ENCODE measurements at regions not wholly inside any gene's neighbourhood (a gene's known extent, or its start where the extent isn't known, plus 50 kb on each side); places are given as distances from the start of the nearest gene placed in this dataset.

- DNase-seq, result no peak
Observed at GRCh38 chr1:34671887-34672286, 83.0 kb upstream of the GJB5 start.

- peak in 1 of 2 experiments; percentile 54 for DNase-seq
Observed at GRCh38 chr1:34681480-34682451, 73.1 kb upstream of the GJB5 start.

GRCh38 chr1:34682452-34683223 is 72.2 kb upstream of the GJB5 start:
- DNase-seq, result no peak

GRCh38 chr1:34683616-34684015 is 71.2 kb upstream of the GJB5 start:
- DNase-seq, result no peak

- DNase-seq, result no peak
Observed at GRCh38 chr1:34684266-34684665, 70.6 kb upstream of the GJB5 start.

- DNase-seq, result no peak
Observed at GRCh38 chr1:34685225-34685624, 69.6 kb upstream of the GJB5 start.

- no peak for DNase-seq
Observed at GRCh38 chr1:34686531-34686930, 68.3 kb upstream of the GJB5 start.

- no peak for DNase-seq
Observed at GRCh38 chr1:34688006-34688741, 66.7 kb upstream of the GJB5 start.

- DNase-seq, result no peak
Observed at GRCh38 chr1:34690269-34690668, 64.6 kb upstream of the GJB5 start.

- DNase-seq, result no peak
Observed at GRCh38 chr1:34693081-34693480, 61.8 kb upstream of the GJB5 start.

- DNase-seq, result no peak
Observed at GRCh38 chr1:34694383-34694782, 60.5 kb upstream of the GJB5 start.

GRCh38 chr1:34695580-34695979 is 59.3 kb upstream of the GJB5 start:
- no peak for DNase-seq

- DNase-seq, result no peak
Observed at GRCh38 chr1:34696230-34696629, 58.6 kb upstream of the GJB5 start.

- DNase-seq, result peak in 1 of 2 experiments; percentile 7
Observed at GRCh38 chr1:34696981-34697380, 57.9 kb upstream of the GJB5 start.

GRCh38 chr1:34697818-34698217 is 57.0 kb upstream of the GJB5 start:
- DNase-seq, result no peak

- no peak for DNase-seq
Observed at GRCh38 chr1:34701326-34702060, 53.4 kb upstream of the GJB5 start.
